SK-N-SH (cell line): ENCODE measurements at regions not wholly inside any gene's neighbourhood (a gene's known extent, or its start where the extent isn't known, plus 50 kb on each side); places are given as distances from the start of the nearest gene placed in this dataset.

Experiments
- CTCF ChIA-PET: fragments of 300-600, 350-600 bp; formaldehyde crosslinking; extraction: SDS; loops from one replicate; lab custom pipeline; 2021; lab: Yijun Ruan, JAX
- POLR2A ChIA-PET: fragments of 350-600 bp; sonication (Branson Sonifier 250); formaldehyde crosslinking; extraction: SDS; loops from one replicate; lab custom pipeline; 2020; ENCODE audit warnings: antibody characterized with exemption, inconsistent platforms; lab: Yijun Ruan, JAX
- DNase-seq: peaks from one replicate; pipeline ENCODE4 v3.0.0; 2012
- H2AFZ ChIP-seq: fragments of 200-600 bp; sonication (generic); 2 replicates; pipeline ENCODE4 v1.8.1; 2016; ENCODE audit warnings: antibody characterized with exemption, mild to moderate bottlenecking, low read depth
- H3F3A ChIP-seq: fragments of 200-600 bp; sonication (generic); replicated peaks from 2 replicates; pipeline ENCODE3; 2016; ENCODE audit warnings: antibody characterized with exemption, mild to moderate bottlenecking; ENCODE audit not compliant: insufficient read depth
- H3K27ac ChIP-seq, 2 experiments: fragments of 200-500 bp in 1 of 2; fragments of 200-600 bp in 1 of 2; sonication (Bioruptor generic) in 1 of 2; sonication (generic), shearing (Covaris generic) in 1 of 2; 2 replicates each; pipeline versions ENCODE4 v1.5.1 to v1.6.1; 2014 to 2016; ENCODE audit warnings: low read depth in 2 of 2, inconsistent platforms in 1 of 2, low read length in 1 of 2, mild to moderate bottlenecking in 1 of 2, mixed read lengths in 1 of 2
- H3K27me3 ChIP-seq: fragments of 200-600 bp; sonication (generic), shearing (Covaris generic); 2 replicates; pipeline ENCODE4 v1.6.1; 2016; ENCODE audit warnings: mixed run types; ENCODE audit not compliant: insufficient read depth
- H3K36me3 ChIP-seq, 2 experiments: fragments of 200-500 bp in 1 of 2; fragments of 200-600 bp in 1 of 2; sonication (Bioruptor generic) in 1 of 2; sonication (generic) in 1 of 2; replicated peaks in 1 of 2; 2 replicates each; pipeline versions ENCODE3 to v1.5.1; 2014 to 2016; ENCODE audit warnings: low read length in 1 of 2, mild to moderate bottlenecking in 1 of 2; ENCODE audit not compliant: insufficient read depth in 2 of 2, control insufficient read depth in 1 of 2
- H3K4me1 ChIP-seq, 2 experiments: fragments of 200-500 bp in 1 of 2; fragments of 200-600 bp in 1 of 2; sonication (Bioruptor generic) in 1 of 2; sonication (generic), shearing (Covaris generic) in 1 of 2; 2 replicates each; pipeline versions ENCODE4 v1.5.1 to v1.6.1; 2014 to 2016; ENCODE audit warnings: low read depth in 1 of 2, low read length in 1 of 2, mixed run types in 1 of 2; ENCODE audit not compliant: insufficient read depth in 2 of 2, control insufficient read depth in 1 of 2
- H3K4me2 ChIP-seq: fragments of 200-600 bp; sonication (generic), shearing (Covaris generic); 2 replicates; pipeline ENCODE4 v1.6.1; 2017; ENCODE audit warnings: mixed run types
- H3K4me3 ChIP-seq, 2 experiments: fragments of 200-500 bp in 1 of 2; fragments of 200-600 bp in 1 of 2; sonication (Bioruptor generic) in 1 of 2; sonication (generic), shearing (Covaris generic) in 1 of 2; 2 replicates each; pipeline versions ENCODE4 v1.5.1 to v1.8.1; 2014 to 2016; ENCODE audit warnings: low read depth in 2 of 2, inconsistent platforms in 1 of 2, low read length in 1 of 2, mild to moderate bottlenecking in 1 of 2, mixed read lengths in 1 of 2, moderate library complexity in 1 of 2
- H3K79me2 ChIP-seq: fragments of 200-600 bp; sonication (generic); 2 replicates; pipeline ENCODE4 v1.8.1; 2017; ENCODE audit warnings: mild to moderate bottlenecking; ENCODE audit not compliant: insufficient read depth
- H3K9ac ChIP-seq: fragments of 200-600 bp; sonication (generic); 2 replicates; pipeline ENCODE4 v1.6.1; 2017; ENCODE audit warnings: mixed run types
- H3K9me2 ChIP-seq: fragments of 200-600 bp; sonication (generic); 2 replicates; pipeline ENCODE4 v1.6.1; 2017; ENCODE audit warnings: mixed run types
- H3K9me3 ChIP-seq: fragments of 200-600 bp; sonication (generic); 2 replicates; pipeline ENCODE4 v1.6.1; 2017; ENCODE audit warnings: mixed run types, mild to moderate bottlenecking, moderate library complexity
- H4K20me1 ChIP-seq: fragments of 200-600 bp; sonication (generic); 2 replicates; pipeline ENCODE4 v1.6.1; 2017; ENCODE audit warnings: mild to moderate bottlenecking, mixed run types; ENCODE audit not compliant: insufficient read depth
- ELF1 ChIP-seq: IDR thresholded peaks from 2 replicates; pipeline ENCODE4 v1.4.0; 2012
- FOSL2 ChIP-seq: IDR thresholded peaks from 2 replicates; pipeline ENCODE4 v1.4.0; 2012; ENCODE audit warnings: low read depth, mild to moderate bottlenecking, moderate library complexity, borderline replicate concordance
- FOXM1 ChIP-seq: IDR thresholded peaks from 2 replicates; pipeline ENCODE4 v1.4.0; 2012; ENCODE audit warnings: low read depth, mild to moderate bottlenecking
- GABPA ChIP-seq: IDR thresholded peaks from 2 replicates; pipeline ENCODE4 v1.4.0; 2012; ENCODE audit warnings: low read depth, mild to moderate bottlenecking
- GATA2 ChIP-seq: sonication (generic); formaldehyde crosslinking; IDR thresholded peaks from 2 replicates; pipeline ENCODE4 v1.5.0; 2020; ENCODE audit warnings: mild to moderate bottlenecking, missing genetic modification reagents
- JUND ChIP-seq: IDR thresholded peaks from 2 replicates; pipeline ENCODE4 v1.4.0; 2012
- MXI1 ChIP-seq: IDR thresholded peaks from 2 replicates; pipeline ENCODE4 v1.6.1; 2012; ENCODE audit warnings: mild to moderate bottlenecking, low read depth, low read length, improper control_type of control experiment
- NRF1 ChIP-seq: IDR thresholded peaks from 2 replicates; pipeline ENCODE4 v1.6.1; 2012; ENCODE audit warnings: low read depth, mild to moderate bottlenecking, low read length
- POLR2AphosphoS5 ChIP-seq: IDR thresholded peaks from 2 replicates; pipeline ENCODE4 v1.6.1; 2012; ENCODE audit warnings: low read depth, low read length
- RAD21 ChIP-seq: IDR thresholded peaks from 2 replicates; pipeline ENCODE4 v1.6.1; 2012; ENCODE audit warnings: mild to moderate bottlenecking, low read length
- RFX5 ChIP-seq: IDR thresholded peaks from 2 replicates; pipeline ENCODE4 v1.6.1; 2012; ENCODE audit warnings: mild to moderate bottlenecking, improper control_type of control experiment, low read length
- SIN3A ChIP-seq: IDR thresholded peaks from 2 replicates; pipeline ENCODE4 v1.6.1; 2012; ENCODE audit warnings: low read depth, mild to moderate bottlenecking, low read length, moderate library complexity, borderline replicate concordance
- TAF1 ChIP-seq: IDR thresholded peaks from 2 replicates; pipeline ENCODE4 v1.6.1; 2012; ENCODE audit warnings: low read depth, mild to moderate bottlenecking, low read length, moderate library complexity, borderline replicate concordance
- TCF12 ChIP-seq: IDR thresholded peaks from 2 replicates; pipeline ENCODE4 v1.4.0; 2012
- TEAD4 ChIP-seq: IDR thresholded peaks from 2 replicates; pipeline ENCODE4 v1.4.0; 2012; ENCODE audit warnings: mild to moderate bottlenecking, borderline replicate concordance; ENCODE audit not compliant: insufficient read depth
- YY1 ChIP-seq: IDR thresholded peaks from 2 replicates; pipeline ENCODE4 v1.4.0; 2012; ENCODE audit warnings: low read depth, mild to moderate bottlenecking
- WGBS: methylation state at CpG from one replicate; pipeline ENCODE4 v1.1.6; 2017; ENCODE audit warnings: low lambda C conversion rate; 5-methylcytosine and 5-hydroxymethylcytosine counted together
- TF ChIP-seq, protein P1 (sequence below): fragments of 200-600 bp; sonication (generic); IDR thresholded peaks from 2 replicates; pipeline ENCODE4 v1.6.1; 2017; ENCODE audit warnings: antibody characterized with exemption, mild to moderate bottlenecking, moderate library complexity
- TF ChIP-seq, protein P2 (sequence below): IDR thresholded peaks from 2 replicates; pipeline ENCODE4 v1.4.0; 2012; ENCODE audit warnings: low read depth
- TF ChIP-seq, protein P3 (sequence below): IDR thresholded peaks from 2 replicates; pipeline ENCODE4 v1.4.0; 2012; ENCODE audit warnings: low read depth, borderline replicate concordance
- TF ChIP-seq, protein P4 (sequence below): fragments of 150-350 bp; IDR thresholded peaks from 2 replicates; pipeline ENCODE4 v1.6.1; 2017; ENCODE audit warnings: antibody characterized with exemption, low read length, low read depth, borderline replicate concordance

DNA sequence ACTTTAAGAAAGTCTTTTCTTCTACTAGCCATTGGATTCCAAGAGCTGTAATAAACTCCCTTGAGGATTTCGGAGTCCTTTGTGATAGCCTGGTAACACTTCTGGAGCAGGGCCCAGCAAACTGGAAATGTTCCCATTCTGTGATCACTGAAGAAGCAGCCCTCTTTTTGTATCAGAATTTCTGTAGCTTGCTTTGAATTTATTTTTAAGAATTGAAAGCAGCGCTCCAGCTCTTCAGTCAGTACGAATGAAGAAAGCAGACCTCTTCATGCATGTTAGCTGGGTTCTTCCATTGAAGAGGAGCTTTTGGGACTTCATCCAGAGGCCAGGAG is 141.5 kb downstream of the AKAP11 start:
- H3K36me3 ChIP-seq = no peaks in the 10 kb centered on the region
- no peak for DNase-seq
- no peak overlapping the region for H3K4me2 ChIP-seq
- no peaks in the 10 kb centered on the region for H3K4me1 ChIP-seq
- TF ChIP-seq ELF1 = no peak
- no peak for TF ChIP-seq GABPA
- no peak for TF ChIP-seq SIN3A
- TF ChIP-seq NRF1 = no peak
- TF ChIP-seq GATA2 (CRISPR knock-in tag) = no peak
- no peak for TF ChIP-seq YY1
- H3K9ac ChIP-seq = no peak overlapping the region
- no peaks in the 10 kb centered on the region for H3K9me2 ChIP-seq
- WGBS = 75% methylated on average over 3 of the region's 3 CpGs
- no peaks in the 10 kb centered on the region for H3K9me3 ChIP-seq
- no peak overlapping the region for H3K4me3 ChIP-seq
- ChIA-PET CTCF (no interaction called here), POLR2A (no interaction called here)
- H3K27me3 ChIP-seq = no peaks in the 10 kb centered on the region; the same call in 1 of the 2 replicates
- no peak overlapping the region for H3K27ac ChIP-seq
- H3F3A ChIP-seq = no peaks in the 10 kb centered on the region
- no peak overlapping the region for H2AFZ ChIP-seq
- H4K20me1 ChIP-seq = no peaks in the 10 kb centered on the region
- no peaks in the 10 kb centered on the region for H3K79me2 ChIP-seq

GRCh38 chr13:42417626-42418025 is 145.7 kb downstream of the AKAP11 start:
- no peak for TF ChIP-seq RAD21
- TF ChIP-seq FOXM1 = no peak
- TF ChIP-seq, protein P1, sequence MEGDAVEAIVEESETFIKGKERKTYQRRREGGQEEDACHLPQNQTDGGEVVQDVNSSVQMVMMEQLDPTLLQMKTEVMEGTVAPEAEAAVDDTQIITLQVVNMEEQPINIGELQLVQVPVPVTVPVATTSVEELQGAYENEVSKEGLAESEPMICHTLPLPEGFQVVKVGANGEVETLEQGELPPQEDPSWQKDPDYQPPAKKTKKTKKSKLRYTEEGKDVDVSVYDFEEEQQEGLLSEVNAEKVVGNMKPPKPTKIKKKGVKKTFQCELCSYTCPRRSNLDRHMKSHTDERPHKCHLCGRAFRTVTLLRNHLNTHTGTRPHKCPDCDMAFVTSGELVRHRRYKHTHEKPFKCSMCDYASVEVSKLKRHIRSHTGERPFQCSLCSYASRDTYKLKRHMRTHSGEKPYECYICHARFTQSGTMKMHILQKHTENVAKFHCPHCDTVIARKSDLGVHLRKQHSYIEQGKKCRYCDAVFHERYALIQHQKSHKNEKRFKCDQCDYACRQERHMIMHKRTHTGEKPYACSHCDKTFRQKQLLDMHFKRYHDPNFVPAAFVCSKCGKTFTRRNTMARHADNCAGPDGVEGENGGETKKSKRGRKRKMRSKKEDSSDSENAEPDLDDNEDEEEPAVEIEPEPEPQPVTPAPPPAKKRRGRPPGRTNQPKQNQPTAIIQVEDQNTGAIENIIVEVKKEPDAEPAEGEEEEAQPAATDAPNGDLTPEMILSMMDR = no peak
- TF ChIP-seq FOSL2 = no peak
- no peak for TF ChIP-seq MXI1
- TF ChIP-seq POLR2AphosphoS5 = no peak
- TF ChIP-seq TAF1 = no peak
- no peak for TF ChIP-seq RFX5
- TF ChIP-seq TEAD4 = no peak
- TF ChIP-seq, protein P2, sequence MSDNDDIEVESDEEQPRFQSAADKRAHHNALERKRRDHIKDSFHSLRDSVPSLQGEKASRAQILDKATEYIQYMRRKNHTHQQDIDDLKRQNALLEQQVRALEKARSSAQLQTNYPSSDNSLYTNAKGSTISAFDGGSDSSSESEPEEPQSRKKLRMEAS = no peak
- no peak for TF ChIP-seq TCF12
- TF ChIP-seq SIN3A = no peak
- no peak for TF ChIP-seq JUND
- TF ChIP-seq NRF1 = no peak
- TF ChIP-seq, protein P3, sequence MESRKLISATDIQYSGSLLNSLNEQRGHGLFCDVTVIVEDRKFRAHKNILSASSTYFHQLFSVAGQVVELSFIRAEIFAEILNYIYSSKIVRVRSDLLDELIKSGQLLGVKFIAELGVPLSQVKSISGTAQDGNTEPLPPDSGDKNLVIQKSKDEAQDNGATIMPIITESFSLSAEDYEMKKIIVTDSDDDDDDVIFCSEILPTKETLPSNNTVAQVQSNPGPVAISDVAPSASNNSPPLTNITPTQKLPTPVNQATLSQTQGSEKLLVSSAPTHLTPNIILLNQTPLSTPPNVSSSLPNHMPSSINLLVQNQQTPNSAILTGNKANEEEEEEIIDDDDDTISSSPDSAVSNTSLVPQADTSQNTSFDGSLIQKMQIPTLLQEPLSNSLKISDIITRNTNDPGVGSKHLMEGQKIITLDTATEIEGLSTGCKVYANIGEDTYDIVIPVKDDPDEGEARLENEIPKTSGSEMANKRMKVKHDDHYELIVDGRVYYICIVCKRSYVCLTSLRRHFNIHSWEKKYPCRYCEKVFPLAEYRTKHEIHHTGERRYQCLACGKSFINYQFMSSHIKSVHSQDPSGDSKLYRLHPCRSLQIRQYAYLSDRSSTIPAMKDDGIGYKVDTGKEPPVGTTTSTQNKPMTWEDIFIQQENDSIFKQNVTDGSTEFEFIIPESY = no peak
- TF ChIP-seq, protein P4, sequence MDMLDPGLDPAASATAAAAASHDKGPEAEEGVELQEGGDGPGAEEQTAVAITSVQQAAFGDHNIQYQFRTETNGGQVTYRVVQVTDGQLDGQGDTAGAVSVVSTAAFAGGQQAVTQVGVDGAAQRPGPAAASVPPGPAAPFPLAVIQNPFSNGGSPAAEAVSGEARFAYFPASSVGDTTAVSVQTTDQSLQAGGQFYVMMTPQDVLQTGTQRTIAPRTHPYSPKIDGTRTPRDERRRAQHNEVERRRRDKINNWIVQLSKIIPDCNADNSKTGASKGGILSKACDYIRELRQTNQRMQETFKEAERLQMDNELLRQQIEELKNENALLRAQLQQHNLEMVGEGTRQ = no peak
- H3K4me1 ChIP-seq = no peaks in the 10 kb centered on the region
- H4K20me1 ChIP-seq = no peaks in the 10 kb centered on the region
- no peak overlapping the region for H3K4me2 ChIP-seq
- CTCF ChIA-PET = no interaction called here
- H3K27ac ChIP-seq = no peak overlapping the region
- no peaks in the 10 kb centered on the region for H3F3A ChIP-seq
- H3K9ac ChIP-seq = no peak overlapping the region
- no peak overlapping the region for H3K4me3 ChIP-seq
- H3K27me3 ChIP-seq = peaks cover 6% of the 10 kb centered on the region; the same call in 1 of the 2 replicates
- POLR2A ChIA-PET = no interaction called here
- no peak for DNase-seq
- no peaks in the 10 kb centered on the region for H3K9me3 ChIP-seq
- H3K36me3 ChIP-seq = no peaks in the 10 kb centered on the region
- no peaks in the 10 kb centered on the region for H3K9me2 ChIP-seq
- no peaks in the 10 kb centered on the region for H3K79me2 ChIP-seq
- 19% methylated on average over 3 of the region's 3 CpGs for WGBS
- no peak overlapping the region for H2AFZ ChIP-seq
